ENCODE measurements at regions not wholly inside any gene's neighbourhood (a gene's known extent, or its start where the extent isn't known, plus 50 kb on each side); places are given as distances from the start of the nearest gene placed in this dataset.

- TF ChIP-seq TARDBP (IDR thresholded peaks at IDR 0.05) (no peak), LEF1 (IDR thresholded peaks at IDR 0.05; ENCODE audit: borderline replicate concordance) (no peak), FOXA1 (IDR thresholded peaks at IDR 0.05) (no peak), FOXM1 (IDR thresholded peaks at IDR 0.05; ENCODE audit: borderline replicate concordance) (no peak), FOXK2 (IDR thresholded peaks at IDR 0.05) (no peak)
Observed at GRCh38 chr16:73215678-73216377, 167.9 kb upstream of the ZFHX3 start.

Measured in HEK293T (cell line).